ENCODE measurements at regions not wholly inside any gene's neighbourhood (a gene's known extent, or its start where the extent isn't known, plus 50 kb on each side); places are given as distances from the start of the nearest gene placed in this dataset.

GRCh38 chr1:61581251-61581650 is 143.7 kb downstream of the TM2D1 start:
- Histone ChIP-seq H3T11ph (ENCODE audit: low read length) (no peak overlapping the region), H3K4me1 (ENCODE audit: insufficient read depth, low read length) (no peaks in the 10 kb centered on the region), H3K79me1 (ENCODE audit: insufficient read depth, low read depth, low read length, poor library complexity, severe bottlenecking) (no peaks in the 10 kb centered on the region), H3K9me3 (ENCODE audit: control insufficient read depth, low read depth, low read length) (no peaks in the 10 kb centered on the region), H3K18ac (ENCODE audit: insufficient read length, low read depth, low read length) (no peak overlapping the region), H3K23me2 (ENCODE audit: insufficient read length, low read depth, low read length, poor library complexity, severe bottlenecking) (no peaks in the 10 kb centered on the region), H4K20me1 (ENCODE audit: control insufficient read depth, insufficient read depth, insufficient read length) (no peaks in the 10 kb centered on the region), H3K23ac (ENCODE audit: insufficient read length, low read depth, low read length) (no peak overlapping the region), H4K5ac (ENCODE audit: insufficient read length, low read depth, low read length) (no peak overlapping the region), H2BK12ac (ENCODE audit: insufficient read length, low read depth, low read length) (no peak overlapping the region), H2BK20ac (ENCODE audit: low read depth, low read length, poor library complexity, severe bottlenecking) (no peak overlapping the region), H4K91ac (ENCODE audit: insufficient read length, low read depth, low read length) (no peak overlapping the region), H3K27me3 (ENCODE audit: insufficient read depth, low read length) (no peaks in the 10 kb centered on the region), H2BK120ac (ENCODE audit: low read depth, low read length, poor library complexity, severe bottlenecking) (no peak overlapping the region), H3K4ac (ENCODE audit: low read depth, low read length) (no peak overlapping the region), H2BK5ac (ENCODE audit: insufficient read length, low read length) (no peak overlapping the region), H3K4me2 (ENCODE audit: insufficient read depth, insufficient read length, low read length) (no peak overlapping the region), H3K9ac (ENCODE audit: extremely low read depth, insufficient read length, low read length) (no peak overlapping the region), H2AK5ac (ENCODE audit: insufficient read length, low read length) (no peak overlapping the region), H2BK15ac (ENCODE audit: low read depth, low read length) (no peak overlapping the region), H3K56ac (ENCODE audit: insufficient read length, low read depth, low read length) (no peak overlapping the region), H3K14ac (ENCODE audit: insufficient read depth, low read length) (no peak overlapping the region), H3K79me2 (ENCODE audit: insufficient read depth, low read length) (no peaks in the 10 kb centered on the region), H3K27ac (ENCODE audit: insufficient read length, low read depth, low read length) (no peak overlapping the region), H2AFZ (ENCODE audit: low read length) (no peak overlapping the region), H4K8ac (replicated peaks; ENCODE audit: insufficient read length, low read depth, low read length) (no peak overlapping the region)
- peaks cover 14 to 20% of the 10 kb centered on the region in 2 experiments for H3K9me3 Mint-ChIP-seq
- no peak for DNase-seq
- H3K27ac Mint-ChIP-seq: no peak overlapping the region
- no peak overlapping the region for H3K4me3 Mint-ChIP-seq
- WGBS (ENCODE audit: extremely low coverage, insufficient read length, low lambda C conversion rate): no CpG with 5 or more reads among the region's 2 CpGs
- peaks cover 8 to 11% of the 10 kb centered on the region in 2 experiments for H3K4me1 Mint-ChIP-seq
- peaks cover 3 to 22% (median 5%) of the 10 kb centered on the region in 3 experiments; a peak in 3 of 7 replicates for H3K36me3 Mint-ChIP-seq (ENCODE audit: insufficient read depth in 1 of 3, low read depth in 3 of 3)
- TF ChIP-seq CTCF (conservative IDR thresholded peaks at IDR 0.05): no peak
- H3K27me3 Mint-ChIP-seq (ENCODE audit: low read depth): peaks cover 2% of the 10 kb centered on the region; the same call in 1 of the 2 replicates

Data from H9 (cell line).